NCI-H2196 treated with DMSO at 0.1 percent for 48 hours (cell line): ENCODE measurements at regions not wholly inside any gene's neighbourhood (a gene's known extent, or its start where the extent isn't known, plus 50 kb on each side); places are given as distances from the start of the nearest gene placed in this dataset.

Experiments used
- DNase-seq: peaks from one replicate; lab custom pipeline; 2025; ENCODE audit not compliant: unreplicated experiment; lab: John Stamatoyannopoulos, UW

GRCh38 chr13:64071352-64071751 lies 2655.7 kb upstream of the PCDH20 start:
- DNase-seq: no peak

DNA sequence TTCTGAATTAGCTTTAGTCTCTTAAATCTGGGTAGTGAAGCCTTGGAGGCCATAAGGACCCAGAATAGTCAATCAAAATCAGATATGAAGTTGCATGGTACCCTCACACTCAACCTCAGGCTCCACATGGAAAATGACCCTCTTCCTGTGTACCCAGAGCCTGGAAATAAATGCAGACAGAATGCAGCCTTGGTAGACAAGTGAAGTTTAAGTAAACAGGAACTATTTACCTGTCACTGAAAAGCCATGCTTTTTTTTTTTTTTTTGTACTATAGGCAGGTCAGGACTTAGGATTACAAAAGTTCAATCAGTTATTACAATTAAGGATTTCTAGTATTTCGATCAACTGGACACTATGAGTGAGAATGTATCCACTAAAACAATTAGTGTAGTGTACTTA lies 2654.2 kb upstream of the PCDH20 start:
- no peak for DNase-seq

DNA sequence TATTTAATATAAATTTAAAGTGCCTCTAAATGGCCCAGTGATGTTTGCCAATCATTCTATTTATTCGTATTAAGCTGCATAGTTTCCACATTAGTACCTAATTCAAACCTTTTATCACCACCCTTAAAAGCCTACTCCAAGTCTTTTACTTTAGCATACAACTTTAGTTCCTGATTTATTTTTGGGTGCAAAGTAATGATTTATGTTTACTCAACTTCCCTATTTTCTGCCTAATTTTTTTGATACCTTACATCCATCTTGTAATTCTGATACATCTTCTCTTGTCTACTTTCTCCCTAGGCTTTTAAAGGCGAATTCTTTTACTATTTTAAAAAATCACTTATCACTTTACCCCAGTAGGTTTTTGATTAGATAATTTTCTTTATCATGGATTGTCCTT lies 2651.1 kb upstream of the PCDH20 start:
- no peak for DNase-seq

- no peak for DNase-seq
Measured at GRCh38 chr13:64061649-64062048, 2646.0 kb upstream of the PCDH20 start.

DNA sequence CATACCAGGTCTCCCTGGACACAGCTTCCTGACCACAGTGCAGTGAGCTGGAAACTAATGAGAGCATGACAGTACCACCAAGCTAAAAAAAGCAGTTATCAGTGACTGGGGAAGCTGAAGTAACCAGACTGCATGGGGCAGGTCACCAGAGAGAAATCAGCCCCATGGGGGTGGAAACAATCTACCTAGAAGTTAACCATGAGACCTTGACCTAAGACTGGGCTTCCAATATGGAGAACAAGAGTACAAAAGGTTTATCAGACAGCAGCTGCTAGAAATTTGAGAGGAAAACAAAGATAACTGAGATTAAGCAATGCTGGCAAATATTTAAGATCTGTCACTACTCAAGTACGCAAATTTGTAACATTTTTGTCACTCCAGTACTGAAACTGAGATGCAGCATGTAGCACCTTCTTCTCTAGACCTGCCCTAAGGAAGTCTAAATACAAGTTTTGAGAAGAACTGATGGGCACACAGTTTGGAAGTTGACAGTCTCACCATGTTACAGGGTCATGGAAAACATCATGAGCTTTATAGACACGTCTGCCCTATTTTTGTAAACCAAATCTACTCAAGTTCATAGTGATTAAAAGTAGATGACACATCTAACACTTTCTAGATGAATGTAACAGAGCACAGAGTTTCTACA lies 2641.8 kb upstream of the PCDH20 start:
- DNase-seq: no peak

GRCh38 chr13:64054321-64054720 lies 2638.7 kb upstream of the PCDH20 start:
- DNase-seq: no peak

DNA sequence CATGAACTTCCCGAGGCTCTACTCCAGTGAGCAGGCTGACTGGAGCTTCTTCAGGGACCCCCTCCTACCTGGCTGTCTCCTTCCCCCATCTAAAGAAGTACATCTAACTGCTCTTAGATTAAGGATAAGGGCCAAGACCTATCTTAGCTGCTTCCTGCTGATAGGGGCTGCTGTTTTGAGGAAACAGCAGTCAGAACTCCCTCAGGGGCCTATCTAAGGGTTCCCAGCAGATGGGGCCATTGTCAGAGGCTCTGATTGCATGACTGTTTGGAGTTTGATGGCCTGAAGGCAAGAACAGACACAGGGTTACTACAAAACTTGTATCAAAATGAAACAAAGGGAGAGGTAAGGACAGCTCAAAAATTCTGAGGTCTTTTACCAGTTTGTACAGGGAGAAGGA lies 2636.9 kb upstream of the PCDH20 start:
- DNase-seq: no peak

DNA sequence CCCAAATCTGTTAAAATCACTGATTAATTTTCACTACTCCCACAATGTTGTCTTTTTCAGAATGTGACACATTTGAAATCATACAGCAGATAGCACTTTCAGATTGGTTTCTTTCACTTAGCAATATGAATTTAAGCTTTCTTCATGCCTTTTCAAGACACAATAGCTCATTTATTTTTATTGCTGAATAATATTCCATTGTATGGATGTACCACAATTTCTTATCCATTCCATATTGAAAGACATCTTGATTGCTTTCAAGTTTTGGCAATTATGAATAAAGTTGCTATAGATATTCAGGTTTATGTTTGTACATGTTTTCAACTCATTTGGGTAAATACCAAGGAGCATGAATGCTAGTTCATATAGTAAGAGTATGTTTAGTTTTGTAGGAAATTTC lies 2635.6 kb upstream of the PCDH20 start:
- no peak for DNase-seq

GRCh38 chr13:64041296-64041695 lies 2625.6 kb upstream of the PCDH20 start:
- no peak for DNase-seq

DNA sequence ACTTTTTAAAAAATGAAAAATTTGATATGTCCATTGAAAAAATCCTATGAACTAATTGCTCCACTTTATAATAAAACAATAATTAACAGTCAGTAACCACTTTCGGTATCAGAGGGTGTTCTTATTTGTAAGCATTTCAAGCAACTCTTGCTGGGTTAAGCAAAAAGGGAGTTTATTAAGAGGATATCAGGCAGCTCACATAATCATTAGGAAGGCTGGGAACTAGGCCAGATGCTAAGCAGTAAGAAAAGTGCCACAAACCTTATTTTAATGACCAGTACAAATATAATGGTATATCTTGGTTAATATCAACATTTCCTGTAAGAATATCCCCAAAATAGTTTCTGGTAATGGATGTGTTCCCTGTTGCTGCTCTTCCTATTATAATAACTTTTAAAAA lies 2618.3 kb upstream of the PCDH20 start:
- no peak for DNase-seq

- DNase-seq: no peak
Measured at GRCh38 chr13:64029343-64030093, 2613.9 kb upstream of the PCDH20 start.

- no peak for DNase-seq
Measured at GRCh38 chr13:64028551-64028950, 2612.9 kb upstream of the PCDH20 start.

GRCh38 chr13:64020126-64020525 lies 2604.5 kb upstream of the PCDH20 start:
- DNase-seq: no peak

- DNase-seq: no peak
Measured at GRCh38 chr13:64007339-64007738, 2591.7 kb upstream of the PCDH20 start.

DNA sequence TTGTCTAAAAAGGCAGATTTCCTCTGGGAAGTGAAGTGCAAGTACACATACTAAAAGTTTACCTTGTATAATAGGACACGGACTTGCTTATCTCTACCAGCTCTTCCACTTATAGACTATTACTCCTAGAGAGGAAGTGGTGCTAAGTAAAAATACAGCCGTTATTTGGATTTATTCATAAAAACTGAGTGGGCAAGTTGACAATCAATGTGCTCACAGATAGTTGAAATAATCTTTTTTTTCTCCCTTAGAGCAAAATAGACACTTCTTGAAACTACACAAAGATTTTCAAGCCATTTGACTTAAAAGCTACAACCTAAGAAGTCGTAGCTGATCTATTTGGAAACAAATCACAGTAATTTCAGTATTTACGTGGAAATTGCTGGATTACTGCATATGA lies 2584.7 kb upstream of the PCDH20 start:
- DNase-seq: no peak

GRCh38 chr13:63999614-64000305 lies 2584.1 kb upstream of the PCDH20 start:
- DNase-seq: no peak

DNA sequence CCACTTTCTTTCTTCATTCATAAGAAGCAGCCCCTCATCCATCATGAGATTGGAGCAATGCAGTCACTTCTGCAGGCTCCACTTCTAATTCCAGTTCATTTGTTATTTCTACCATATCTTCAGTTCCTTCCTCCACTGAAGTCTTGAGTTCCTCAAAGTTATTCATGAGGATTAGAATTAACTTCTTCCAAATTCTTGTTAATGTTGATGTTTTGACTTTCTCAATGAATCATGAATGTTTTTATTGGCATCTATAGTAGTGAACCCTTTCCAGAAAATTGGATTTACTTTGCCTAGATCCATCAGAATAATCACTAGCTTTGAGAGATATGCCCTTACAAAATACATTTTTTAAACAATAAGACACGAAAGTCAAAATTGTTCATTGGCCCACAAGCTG lies 2567.7 kb upstream of the PCDH20 start:
- no peak for DNase-seq

DNA sequence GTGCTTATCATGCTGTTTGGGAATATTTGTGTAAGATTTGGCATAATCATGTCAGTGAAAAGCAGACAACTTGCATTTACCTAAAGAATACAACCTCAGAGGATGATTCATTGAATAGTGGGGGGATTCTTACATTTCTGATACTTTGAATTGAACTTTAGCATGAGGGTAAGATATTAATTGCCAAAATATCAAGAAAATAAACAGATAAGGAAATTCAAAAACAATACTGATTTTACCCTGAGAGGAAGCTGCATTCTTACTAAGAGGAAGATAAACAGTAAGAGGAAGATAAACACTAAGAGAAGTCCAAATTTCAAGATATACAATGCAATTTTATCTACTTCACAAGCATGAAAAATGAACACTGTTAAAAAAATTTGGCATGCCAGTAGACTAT lies 2564.3 kb upstream of the PCDH20 start:
- DNase-seq: no peak

- no peak for DNase-seq
Measured at GRCh38 chr13:63972328-63972727, 2556.7 kb upstream of the PCDH20 start.

- no peak for DNase-seq
Measured at GRCh38 chr13:63954683-63955082, 2539.0 kb upstream of the PCDH20 start.

DNA sequence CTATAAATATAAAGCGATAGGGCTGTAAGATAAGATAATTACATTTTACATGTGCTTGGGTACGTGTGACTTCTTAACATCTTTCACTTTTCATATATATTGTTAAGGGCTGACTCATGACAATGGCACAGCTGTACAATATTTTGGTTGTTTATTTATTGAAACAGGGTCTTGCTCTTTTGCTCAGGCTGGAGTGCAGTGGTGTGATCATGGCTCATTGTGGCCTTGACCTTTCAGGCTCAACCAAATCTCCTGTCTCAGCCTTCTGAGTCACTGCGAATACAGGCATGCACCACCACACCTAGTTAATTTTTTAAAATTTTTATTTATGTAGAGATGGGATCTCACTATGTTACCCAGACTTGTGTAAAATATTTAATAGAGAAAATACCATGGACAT lies 2532.4 kb upstream of the PCDH20 start:
- DNase-seq: no peak

GRCh38 chr13:63944911-63945310 lies 2529.3 kb upstream of the PCDH20 start:
- DNase-seq: no peak
